ENCODE measurements at regions not wholly inside any gene's neighbourhood (a gene's known extent, or its start where the extent isn't known, plus 50 kb on each side); places are given as distances from the start of the nearest gene placed in this dataset.

DNA sequence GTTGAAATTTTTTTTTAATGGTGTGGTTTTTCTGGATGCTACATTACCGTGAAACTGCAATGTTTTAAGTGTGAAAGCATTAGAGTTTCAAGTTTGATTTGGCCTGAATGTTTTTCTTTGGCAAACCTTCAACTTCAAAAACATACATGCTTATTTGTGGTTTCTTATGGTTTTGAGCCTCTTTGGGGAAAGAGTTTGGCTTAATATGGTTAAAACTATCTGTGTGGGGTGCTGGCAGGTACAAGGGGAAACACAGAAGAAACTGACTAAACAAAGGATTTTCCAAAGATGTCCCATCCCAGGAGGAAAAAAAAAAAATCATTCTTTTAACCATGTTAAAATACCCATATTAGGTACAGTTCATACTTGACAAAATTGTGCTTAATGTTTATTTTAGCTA is 121.1 kb downstream of the HGF start:
- DNase-seq: no peak

DNA sequence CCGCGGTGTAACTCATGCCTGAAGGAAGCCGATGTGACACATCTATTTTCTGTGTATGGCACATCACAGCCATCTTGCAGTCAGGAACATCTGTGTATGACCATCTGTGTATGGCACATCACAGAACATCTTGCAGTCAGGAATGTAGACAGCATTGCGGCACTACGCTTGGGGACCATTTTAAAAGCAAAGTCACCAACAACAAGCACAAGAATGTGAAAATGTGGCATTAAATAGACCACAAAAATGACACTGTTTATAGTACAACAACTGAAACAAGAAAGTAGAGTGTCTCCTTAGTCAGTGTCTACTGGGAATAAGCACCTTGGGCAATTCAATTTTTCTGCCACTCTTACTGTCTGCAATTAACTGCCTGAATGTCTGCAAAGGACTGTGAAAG is 124.4 kb downstream of the HGF start:
- DNase-seq: no peak

DNA sequence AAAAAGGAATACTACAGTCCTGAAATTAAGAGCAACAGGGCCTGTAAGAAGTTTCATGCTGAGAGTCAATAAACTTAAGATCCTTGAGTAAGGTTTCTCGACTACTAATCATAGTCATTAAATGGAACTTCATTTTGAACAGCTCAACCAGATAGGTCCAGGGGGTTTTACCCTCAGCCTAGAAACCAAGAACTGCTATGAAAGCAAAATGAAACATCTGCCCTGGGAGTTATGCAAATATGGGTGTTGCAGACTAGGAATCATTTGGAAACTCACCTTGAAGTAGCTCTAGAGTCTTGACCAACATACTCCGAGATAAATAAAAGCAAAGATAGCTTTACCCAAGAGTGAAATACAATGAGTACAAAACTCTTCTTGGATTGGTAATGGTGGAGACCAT is 128.0 kb downstream of the HGF start:
- no peak for DNase-seq

DNA sequence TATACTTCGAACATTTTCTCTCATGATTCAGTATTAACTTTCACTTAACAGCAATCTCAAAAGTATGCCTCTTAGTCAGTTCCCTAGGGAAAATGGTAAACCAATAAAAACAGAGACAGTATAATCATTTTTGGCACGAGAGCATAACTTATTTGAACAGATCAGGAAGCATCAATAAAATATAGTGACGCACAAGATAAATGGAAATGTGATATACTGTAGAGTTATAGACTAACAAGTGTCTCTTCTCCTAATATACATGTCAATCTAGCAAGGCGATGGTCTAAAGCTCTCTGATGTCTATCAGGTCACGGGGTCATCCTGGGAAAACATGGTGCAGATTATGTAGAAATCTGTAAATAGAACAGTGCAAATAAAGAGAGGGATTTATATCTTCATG is 131.6 kb downstream of the HGF start:
- DNase-seq: no peak

DNA sequence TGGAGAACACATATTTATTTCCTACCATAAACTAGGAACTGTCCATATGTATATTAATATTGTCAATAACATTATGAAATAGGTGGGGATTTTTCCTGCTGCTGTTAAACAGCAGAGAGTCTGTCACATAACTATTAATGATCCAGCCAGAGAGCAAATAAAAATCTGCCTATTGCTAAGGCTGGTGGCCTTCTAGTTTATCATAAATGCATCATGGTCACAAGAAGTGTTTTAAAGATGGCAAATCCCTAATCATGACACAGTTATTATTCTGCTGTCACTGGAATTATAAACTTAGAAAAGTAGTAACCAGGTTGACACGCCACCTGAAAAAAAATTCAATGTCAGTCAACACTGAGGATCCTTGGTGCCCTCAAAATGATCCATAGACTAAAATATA is 132.3 kb downstream of the HGF start:
- DNase-seq: no peak

DNA sequence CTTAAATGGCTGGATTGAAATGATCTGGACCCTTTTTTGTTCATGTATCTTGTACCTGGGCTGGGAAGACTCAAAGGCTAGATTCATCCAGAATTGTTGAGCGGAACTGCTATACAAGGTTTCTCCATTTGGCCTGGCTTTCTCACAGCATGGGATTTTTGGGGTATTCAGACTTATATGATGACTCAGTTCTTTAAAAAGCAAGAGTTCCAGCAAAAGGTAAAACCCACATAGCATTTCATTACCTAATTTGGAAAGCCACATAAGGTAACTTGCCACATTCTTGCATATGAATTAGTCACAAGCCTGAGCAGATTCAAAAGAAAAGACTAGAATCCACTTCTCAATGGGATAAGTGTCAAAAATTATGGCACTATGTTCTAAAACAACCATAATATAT is 137.4 kb downstream of the HGF start:
- no peak for DNase-seq

DNA sequence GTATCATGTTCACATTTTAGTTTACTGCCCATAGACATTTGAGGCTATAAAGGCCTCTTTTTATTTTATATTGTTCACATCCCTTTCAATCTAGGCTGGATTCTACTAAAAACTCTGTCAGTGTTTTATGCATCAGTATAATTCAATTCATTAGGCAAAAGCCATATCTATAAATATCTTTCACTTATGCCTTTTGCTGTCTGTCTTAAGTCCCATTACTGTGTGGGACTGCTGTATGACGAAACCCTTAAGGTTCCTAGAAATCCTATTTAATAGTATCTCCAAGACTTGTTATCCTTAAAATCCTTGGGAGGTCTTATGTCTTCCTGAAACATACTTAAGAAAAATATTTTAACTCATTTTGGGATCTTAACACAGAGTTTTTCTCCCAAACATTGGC is 139.2 kb downstream of the HGF start:
- no peak for DNase-seq

DNA sequence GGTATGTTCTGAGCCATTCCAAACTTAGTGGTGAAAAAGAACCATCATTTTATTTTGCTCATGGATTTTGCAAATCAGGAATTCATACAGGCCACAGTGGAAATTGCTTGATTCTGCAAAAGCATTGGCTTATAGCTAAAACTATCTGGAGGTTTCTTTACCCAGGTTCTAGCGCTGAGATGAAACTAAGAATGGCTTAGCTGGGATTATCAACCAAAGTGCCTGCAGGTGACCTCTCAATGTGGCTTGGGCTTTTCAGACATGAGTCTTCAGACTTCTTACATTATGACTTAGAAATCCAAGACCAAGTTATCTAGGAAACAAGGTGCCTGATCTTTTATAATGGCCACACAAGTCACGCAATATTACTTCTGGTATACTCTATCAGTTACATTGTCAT is 140.1 kb downstream of the HGF start:
- DNase-seq: no peak

DNA sequence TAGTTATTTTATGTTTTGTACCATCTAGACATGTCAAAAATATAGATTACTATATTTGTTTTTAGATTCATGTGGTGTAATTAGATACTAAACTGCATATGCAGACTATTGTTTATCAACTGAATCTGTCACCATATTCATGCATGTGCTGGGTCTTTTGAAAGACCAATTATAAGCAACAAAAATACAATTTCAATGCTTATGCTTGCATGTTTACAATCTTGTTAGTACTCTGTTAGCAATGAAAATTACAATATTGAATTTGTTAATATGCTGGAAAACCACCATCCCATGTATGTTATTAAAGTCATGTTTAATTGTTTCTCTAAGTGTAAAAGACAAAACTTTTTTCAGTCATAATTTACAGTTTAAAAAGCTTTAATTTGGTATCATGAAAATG is 140.9 kb downstream of the HGF start:
- DNase-seq: no peak

DNA sequence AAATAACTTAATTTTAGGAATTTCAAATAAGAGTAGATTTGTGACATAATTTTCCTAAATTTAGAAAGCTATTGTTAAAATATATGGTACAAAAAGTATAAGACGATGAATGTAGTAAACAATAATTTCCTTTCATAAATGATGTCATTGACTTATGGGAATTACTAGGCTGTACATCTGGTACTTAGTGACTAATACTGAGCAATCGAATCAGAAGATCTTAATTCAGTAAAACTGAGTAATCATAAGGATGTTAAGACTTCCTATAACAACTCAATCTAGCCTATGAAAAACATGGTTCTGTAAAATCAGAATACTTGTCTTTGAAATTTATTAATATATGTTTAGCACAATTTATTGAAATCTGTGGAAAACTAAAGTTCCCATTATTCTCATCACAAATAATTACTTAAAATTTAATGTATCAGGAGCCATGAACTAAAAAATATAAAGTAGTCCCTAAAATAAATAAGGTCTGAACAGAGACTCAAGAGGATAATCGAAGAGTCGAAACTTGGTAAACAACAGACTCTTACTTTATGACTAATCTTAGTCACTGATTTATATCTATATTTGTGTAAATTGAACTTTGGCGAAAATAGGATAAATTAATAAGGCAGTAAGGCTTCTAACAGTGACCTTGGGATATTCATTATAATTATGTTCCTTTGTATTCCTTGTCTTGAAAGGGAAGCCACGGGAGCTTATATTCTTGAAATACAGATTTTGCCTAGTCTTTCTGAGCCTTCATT is 142.1 kb downstream of the HGF start:
- no peak for DNase-seq

DNA sequence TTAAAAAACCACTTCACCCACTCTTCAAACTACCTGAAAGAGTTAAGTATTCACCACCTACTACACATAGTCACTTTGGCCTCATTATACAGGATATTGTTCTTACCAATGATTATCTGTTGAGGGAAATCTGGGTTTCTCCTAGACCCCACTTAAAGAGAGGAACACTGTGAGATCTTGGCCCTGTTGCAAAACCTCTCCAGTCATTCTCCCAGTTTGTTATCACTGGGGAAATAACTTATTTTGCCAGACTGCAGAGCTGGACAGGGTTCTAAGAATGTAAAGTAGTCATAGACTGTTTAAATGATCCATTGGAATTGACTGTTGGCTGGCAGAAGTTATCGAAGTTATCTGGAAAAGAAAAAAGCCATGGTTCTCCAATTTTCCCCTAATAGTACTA is 143.8 kb downstream of the HGF start:
- no peak for DNase-seq

DNA sequence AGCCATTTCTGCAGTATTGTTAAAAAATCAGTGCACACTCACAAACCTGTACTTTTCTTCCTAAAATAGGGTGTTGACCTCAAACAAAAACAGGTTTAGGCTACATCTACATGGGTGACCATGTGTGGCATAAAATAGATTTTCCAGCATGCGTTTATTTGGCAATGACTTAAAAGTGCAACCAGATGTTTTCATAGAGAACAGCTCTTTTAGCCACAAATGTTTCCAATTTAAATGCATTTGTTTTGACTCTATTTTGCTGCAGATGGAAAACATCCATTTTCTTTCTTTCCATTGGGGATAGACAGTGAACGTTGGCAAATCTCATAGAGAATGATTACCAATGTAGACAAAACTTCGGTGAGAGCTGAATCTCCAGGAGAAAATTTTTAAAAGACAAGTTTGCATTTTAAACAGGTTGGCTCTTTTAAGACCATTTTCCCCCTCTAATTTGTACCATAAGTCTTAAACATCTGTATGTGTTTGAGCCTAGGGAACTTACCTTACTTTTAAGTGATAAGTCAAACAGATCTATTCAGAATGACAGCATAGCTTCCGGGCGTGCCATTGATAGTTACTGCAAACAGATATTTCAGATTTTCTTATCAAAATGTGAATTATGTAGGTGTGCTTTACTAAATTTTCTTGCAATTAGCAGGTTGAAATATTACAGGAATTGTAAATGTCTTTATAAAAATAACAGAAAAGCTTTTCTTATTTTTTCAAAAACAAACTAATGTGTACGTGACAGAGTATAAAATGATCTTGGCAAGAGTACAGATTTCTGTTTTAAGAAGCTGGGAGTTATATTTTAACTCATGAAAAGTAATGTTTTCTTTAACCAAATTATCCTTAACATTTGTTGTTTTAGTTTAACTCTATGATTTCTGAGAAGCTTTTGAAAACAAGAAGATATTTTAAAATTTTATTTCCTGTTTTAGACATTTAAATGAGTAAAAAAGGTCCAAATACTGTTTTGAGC is 144.9 kb downstream of the HGF start:
- no peak for DNase-seq

DNA sequence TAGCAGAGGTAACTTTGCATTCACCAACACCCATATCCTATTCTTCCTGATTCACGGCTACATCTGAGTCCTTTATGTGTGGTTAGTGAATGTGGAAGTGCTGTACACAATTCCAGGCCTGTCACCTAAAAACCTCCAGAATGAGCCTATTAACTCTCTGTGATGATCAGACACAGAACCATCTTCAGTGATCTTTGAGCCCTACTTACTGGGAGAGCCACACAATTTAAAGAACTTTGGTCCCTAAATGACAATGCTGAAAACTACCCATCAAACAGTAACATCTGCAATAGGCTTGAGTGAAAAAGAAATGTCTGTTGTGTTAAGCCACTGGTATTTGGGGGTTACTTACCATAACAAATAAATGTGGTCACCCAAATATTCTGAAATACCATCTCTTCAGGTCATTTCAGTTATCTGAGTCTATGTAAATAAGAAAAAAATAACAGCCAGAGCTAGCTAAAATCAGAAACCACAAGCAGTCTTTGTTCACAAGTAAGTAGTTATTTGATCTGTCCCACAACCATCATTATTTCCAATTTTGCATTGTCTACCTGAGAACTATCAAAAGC is 145.7 kb downstream of the HGF start:
- DNase-seq: no peak

DNA sequence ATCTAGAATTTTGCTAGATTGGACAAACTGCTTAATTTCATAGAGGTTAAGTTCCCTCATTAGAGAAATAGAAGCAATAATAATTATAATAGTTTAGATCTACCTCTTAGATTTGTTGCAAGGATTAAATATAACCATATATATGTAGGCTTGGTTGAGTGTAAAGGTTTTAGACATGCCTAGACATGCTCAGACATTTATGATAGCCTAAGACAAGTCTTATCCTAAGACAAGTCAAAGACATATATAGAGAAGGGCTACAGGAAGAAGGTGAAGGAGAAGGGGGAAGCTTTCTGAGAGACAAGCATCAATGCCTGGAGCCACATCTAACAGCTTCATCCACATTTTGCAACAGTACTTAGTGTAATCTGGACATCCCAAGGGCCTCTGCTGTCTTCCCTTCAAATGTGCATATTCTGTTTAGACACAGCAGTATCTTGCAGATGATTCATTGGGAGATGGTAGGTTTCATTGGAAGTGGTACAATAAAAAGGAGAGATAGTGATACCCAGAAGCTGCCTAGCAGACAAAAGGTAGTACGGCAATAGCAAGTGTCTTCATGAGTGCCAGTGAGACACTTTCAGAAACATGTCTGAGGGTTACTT is 146.5 kb downstream of the HGF start:
- DNase-seq: no peak

DNA sequence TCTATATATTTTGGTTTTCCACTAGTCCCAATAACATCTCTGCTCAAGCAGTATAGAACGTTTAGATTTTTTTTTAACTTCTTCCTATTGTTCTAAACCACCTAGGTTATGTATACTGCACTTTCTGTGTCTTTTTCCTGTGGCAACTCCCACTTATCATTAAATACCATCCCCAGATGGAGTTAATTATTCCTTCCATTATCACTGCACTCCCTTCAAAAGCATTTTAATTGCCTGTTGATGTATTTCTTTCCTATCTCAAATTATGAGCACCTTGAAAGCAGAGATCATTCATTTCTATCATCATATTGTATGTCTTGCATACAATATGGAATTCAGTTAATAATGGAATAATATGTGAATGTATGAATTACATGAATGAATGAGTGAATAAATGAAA is 148.0 kb downstream of the HGF start:
- DNase-seq: no peak

DNA sequence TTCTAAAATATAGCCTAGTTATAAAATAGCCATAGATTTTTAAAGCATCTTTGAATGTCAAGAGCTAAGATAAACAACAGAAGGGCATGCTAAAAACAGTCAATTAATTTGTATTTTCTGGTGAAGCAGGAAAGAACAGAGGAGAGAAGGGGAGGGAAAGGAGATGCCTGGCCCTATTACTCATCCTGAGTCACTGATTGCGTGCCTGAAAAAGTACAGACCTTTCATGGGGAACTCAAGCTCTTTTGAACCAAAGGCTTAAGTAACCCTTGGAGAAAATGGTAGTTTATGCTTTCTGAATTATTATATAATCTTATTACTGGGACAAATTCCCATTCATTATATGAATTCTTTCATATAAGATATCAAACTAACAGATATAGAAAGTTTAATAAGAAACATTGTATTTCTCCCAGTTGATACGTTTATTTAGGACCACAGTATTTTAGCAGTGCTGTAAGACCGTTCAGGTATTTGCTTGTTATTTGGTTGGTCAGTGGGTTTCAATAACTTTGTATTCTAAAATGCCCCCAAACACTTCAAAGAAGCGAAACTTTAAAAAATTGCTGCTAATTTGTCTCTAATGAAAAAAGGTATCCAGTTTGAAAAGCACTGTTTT is 151.3 kb downstream of the HGF start:
- DNase-seq: no peak

DNA sequence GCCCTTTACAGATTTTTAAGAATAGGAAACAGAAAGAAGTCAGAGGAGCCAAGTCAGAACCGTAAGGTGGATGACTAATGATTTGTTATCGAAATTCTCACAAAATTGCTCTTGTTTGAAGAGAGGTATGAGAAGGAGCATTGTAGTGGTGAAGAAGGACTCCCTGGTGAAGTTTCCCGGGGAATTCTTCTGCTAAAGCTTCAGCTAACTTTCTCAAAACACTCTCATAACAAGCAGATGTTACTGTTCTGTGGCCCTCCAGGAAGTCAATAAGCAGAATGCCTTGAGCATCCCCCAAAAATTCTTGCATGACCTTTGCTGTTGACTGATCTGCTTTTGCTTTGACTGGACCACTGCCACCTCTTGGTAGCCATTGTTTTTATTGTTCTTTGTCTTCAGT is 152.9 kb downstream of the HGF start:
- DNase-seq: no peak

DNA sequence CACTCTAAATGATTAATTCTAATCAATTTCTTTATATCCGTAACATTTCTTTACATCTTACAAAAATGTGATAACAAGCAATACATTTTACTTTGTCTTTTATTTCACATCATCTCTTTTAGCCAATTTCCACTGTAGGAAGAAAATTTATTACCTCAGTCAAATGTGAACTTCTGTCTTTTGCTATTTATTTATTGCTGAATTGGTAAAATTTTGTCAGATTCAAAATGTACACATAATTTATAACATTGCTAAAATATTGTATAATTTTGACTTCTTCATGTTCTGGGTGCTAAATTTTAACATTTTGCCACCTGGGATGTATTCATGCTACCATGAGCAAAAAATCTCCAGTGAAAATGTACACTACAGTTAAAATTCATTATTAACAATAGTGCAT is 158.0 kb downstream of the HGF start:
- no peak for DNase-seq

DNA sequence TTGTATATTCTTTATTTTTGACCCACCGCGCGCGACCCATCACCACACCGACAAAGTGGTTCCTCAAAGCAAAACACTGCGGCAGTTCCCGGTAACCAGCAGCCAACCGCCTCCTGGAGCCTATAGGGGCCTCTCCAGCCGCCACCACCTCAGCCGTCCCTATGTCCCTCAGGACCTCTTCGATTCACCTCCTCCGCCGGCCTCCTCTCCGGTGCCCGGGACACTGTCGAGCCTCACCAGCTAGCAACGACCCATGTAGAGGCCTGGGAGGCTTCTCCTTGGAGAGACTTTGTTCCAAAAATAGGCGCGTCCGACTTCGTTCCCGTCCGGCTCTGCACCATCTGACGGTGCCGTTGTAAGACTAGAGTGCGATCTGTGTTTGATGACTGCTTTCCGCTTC is 158.8 kb downstream of the HGF start:
- DNase-seq: no peak

DNA sequence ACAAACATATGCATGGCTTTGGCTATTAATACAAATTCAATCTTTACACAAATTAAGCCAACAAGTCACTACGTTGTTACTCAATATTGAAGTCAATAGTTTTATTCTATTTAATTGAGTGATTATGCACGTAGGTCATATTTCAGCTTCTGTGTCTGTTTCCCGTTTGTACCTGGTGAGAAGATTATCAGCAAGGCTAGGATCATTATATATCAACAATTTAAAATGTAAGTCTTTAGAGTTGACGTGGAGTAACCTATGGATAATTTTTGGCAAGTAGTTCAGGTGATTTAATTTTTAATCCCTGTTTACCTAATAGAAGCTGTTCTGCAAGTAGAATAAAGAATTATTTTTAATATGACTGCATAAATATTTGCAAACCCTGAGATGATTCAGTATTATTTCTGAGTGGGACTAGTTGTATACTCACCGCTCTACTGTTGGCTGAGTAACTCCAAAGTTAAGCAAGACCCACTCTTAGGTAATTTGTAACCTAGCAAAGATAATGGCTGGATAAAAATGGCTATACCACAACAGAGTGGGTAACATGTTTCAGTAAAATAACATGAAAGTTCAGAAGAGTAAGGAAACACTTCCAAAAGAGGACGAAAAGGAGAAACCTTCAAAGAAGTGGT is 161.0 kb downstream of the HGF start:
- DNase-seq: no peak

DNA sequence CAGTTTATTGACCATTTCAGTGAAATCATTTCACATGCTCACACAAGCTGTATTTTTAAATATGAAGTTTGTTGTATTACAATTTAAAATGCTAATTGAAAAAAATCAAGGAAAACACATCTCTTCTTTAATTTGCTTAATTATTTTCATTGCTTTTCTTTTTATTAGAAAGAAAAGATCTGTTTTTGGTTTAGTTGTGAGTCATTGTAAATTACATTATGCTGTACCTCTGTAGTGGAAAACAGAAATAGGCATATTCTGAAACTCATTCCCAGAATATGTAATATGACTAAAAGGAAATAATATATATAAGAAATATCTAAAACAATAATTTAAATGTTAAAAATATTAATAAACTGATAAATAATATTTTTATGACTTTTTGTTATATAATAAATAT is 161.9 kb downstream of the HGF start:
- no peak for DNase-seq

DNA sequence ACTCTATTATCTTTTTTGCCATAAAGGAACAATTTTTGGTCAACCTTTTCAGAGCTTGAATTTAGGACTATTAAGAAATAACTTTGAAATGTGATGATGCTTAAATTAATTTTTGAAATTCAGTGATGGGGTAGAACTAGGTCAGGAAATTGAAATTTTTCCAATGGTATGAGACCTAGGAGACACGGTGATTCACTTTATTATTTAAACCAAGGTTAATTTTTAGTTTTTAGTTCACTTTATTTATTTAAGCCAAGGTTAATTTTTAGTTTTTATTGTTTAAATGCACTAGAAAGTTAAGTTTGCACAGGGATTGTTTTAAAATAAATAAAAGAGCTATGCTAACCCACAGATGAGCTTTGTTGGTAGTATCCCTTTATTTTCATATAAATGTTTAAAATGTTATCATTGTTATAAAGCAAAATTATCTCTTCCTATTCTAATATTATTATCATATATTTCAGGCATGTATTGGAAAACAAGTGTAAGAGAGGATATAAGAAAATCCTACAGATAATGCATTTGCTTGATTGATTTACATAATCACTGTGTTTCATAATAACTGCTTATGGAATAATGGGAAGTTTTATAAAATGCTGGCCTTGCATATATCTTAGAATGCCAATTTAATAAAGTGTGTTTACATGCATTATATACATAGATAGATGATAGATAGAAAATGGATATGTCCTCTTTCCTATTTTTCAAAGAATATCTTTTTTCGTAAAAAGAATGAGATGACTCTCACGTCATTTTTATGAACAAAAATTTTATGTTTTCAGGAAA is 163.6 kb downstream of the HGF start:
- no peak for DNase-seq

Measured in hippocampal formation (tissue), 2 donors.